IPS-18a (cell line): ENCODE measurements at regions not wholly inside any gene's neighbourhood (a gene's known extent, or its start where the extent isn't known, plus 50 kb on each side); places are given as distances from the start of the nearest gene placed in this dataset.

ENCODE experiments used
- H3K27ac ChIP-seq: one replicate; pipeline ENCODE4 v1.5.1; 2013; ENCODE audit warnings: low read length
- H3K27me3 ChIP-seq: one replicate; pipeline ENCODE4 v1.6.1; 2013; ENCODE audit warnings: mild to moderate bottlenecking, low read length; ENCODE audit not compliant: control insufficient read depth, insufficient read depth
- H3K36me3 ChIP-seq: one replicate; pipeline ENCODE4 v1.6.1; 2013; ENCODE audit warnings: low read depth, low read length; ENCODE audit not compliant: control insufficient read depth
- H3K4me1 ChIP-seq: one replicate; pipeline ENCODE4 v1.6.1; 2013; ENCODE audit warnings: low read depth, low read length; ENCODE audit not compliant: control insufficient read depth
- H3K4me3 ChIP-seq: one replicate; pipeline ENCODE4 v1.5.1; 2013; ENCODE audit warnings: low read length
- H3K9ac ChIP-seq: one replicate; pipeline ENCODE4 v1.6.1; 2013; ENCODE audit warnings: mild to moderate bottlenecking, low read length, moderate library complexity
- H3K9me3 ChIP-seq: one replicate; pipeline ENCODE4 v1.6.1; 2013; ENCODE audit warnings: low read depth, low read length; ENCODE audit not compliant: control insufficient read depth

DNA sequence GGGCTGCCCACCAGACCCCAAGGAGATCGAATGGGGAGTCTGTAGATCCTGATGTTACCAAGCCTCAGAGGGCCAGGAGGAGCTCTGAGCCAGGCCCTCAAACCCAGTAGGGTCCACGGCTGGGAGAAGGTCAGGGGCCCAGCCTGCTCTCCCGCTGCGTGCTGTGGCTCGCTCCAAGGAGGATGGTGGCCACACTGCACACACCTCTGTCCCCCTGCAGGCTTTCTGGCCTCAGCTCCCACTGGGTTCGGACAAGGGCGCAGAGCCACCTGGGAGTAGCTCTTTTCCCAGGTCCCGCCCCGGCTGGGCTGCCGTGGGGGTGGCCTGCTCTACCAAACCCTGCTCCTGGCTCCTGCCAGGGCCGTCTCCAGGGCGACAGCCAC, 175.8 kb downstream of the ZNF248 start:
- H3K9ac ChIP-seq = no peak overlapping the region
- no peaks in the 10 kb centered on the region for H3K9me3 ChIP-seq
- no peaks in the 10 kb centered on the region for H3K36me3 ChIP-seq
- H3K27ac ChIP-seq = no peak overlapping the region
- no peak overlapping the region for H3K4me3 ChIP-seq
- H3K4me1 ChIP-seq = peaks cover 16% of the 10 kb centered on the region
- H3K27me3 ChIP-seq = no peaks in the 10 kb centered on the region

DNA sequence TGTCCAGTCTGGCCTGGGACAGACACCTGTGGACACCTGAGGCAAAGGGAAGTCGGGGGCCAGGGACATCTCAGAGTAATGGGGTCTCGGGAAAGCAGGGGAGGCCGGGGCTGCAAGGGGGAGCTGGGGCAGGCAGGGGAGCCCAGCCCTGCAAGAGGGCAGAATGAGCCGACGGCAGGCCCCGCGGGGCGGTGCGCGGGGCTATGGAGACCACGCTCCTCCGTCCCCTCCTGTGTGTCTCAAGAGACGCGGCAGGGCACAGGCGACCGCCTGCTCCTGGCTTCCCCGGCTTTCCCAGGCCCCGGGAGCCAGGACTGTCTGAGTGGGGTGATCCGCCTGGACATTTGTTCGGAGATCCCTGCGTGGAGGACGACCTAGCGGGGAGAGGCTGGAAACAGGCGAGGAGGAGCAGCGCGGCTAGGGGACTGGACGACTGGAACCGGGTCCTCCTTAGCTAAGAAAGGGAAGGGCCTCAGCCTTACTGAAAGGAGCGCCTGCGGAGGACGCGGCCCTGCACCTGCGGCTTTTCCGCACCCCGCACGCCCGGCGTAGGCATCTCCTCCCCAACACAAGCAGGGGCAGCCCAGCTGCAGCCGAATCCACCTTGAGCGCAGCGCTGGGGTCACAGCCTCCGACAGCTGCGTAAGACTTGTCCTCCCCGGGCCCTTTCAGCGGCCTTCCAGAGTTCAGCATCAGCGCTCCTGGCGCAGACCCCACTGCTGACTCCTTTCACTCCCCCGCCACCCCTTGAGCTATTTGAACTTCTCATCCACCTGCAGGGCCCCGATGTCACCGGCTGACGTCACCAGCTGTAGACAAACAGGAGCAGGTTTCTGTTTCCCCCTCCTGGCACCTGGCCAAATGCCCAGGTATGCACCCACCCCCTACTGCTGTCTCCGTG, 176.4 kb downstream of the ZNF248 start:
- no peaks in the 10 kb centered on the region for H3K27me3 ChIP-seq
- H3K9me3 ChIP-seq = no peaks in the 10 kb centered on the region
- H3K9ac ChIP-seq = no peak overlapping the region
- H3K4me3 ChIP-seq = no peak overlapping the region
- no peaks in the 10 kb centered on the region for H3K36me3 ChIP-seq
- peaks cover 22% of the 10 kb centered on the region for H3K4me1 ChIP-seq
- H3K27ac ChIP-seq = no peak overlapping the region

DNA sequence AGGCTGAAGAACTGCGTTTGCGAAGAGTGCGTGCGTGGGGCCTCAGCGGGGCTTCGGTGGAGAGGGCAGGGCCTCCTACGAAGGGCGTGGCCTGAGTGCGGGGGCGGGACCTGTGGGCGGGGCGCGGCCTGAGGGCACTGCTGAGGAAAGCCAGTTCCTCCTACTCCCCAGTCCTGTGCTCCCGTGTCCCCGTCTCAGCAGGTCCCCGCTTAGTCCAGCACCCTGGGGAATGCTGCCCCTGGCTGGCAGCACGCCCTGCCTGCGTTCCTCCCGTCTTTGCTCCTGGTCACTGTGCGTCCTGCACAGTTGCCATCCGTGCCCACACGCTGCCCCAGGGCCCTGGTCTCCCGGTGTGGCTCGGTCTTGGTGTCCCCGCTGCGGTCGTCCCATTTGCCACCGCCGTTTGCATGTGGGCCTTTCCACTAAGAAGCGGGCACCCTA, 177.1 kb downstream of the ZNF248 start:
- Histone ChIP-seq H3K27me3 (no peaks in the 10 kb centered on the region), H3K36me3 (no peaks in the 10 kb centered on the region), H3K9me3 (no peaks in the 10 kb centered on the region), H3K9ac (no peak overlapping the region), H3K4me1 (peaks cover 26% of the 10 kb centered on the region), H3K27ac (no peak overlapping the region), H3K4me3 (no peak overlapping the region)

DNA sequence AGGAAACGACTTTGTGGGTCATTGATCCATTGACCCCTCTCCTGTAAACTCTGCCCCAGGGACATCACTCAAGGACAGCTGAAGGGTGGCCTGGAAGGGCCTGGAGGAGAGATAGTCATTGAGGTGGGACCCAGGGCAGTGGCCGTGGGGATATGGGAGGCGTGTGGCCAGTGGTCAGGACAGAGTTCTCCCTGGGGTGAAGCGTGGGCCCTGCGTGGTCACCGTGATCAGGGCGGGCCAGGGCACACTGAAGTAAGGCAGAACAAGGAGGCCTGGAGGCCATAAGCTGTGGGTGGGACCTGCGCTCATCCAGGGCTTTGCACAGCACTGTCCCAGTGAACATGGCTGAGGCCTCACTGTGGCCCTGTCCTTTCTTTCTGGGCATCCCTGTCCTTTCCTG, 177.9 kb downstream of the ZNF248 start:
- H3K9me3 ChIP-seq = no peaks in the 10 kb centered on the region
- H3K36me3 ChIP-seq = no peaks in the 10 kb centered on the region

DNA sequence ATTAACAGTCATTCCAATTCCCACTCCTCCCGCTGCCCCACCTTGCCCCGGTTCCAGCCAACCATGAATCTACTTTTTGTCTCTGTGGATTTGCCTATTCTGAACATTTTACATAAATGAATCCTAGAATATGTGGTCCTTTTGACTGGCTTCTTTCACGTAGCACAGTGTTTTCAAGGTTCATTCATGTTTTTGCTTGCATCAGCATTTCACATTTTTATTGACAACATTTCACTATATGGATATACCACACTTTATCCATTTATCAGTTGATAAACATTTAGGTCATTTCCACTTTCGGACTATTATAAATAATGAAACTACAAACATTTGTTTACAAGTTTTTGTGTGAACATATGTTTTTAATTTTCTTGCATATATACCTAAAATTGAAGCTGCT, 182.0 kb downstream of the ZNF248 start:
- Histone ChIP-seq H3K9ac (no peak overlapping the region), H3K36me3 (no peaks in the 10 kb centered on the region), H3K9me3 (no peaks in the 10 kb centered on the region), H3K4me3 (no peak overlapping the region), H3K4me1 (peaks cover 26% of the 10 kb centered on the region), H3K27ac (no peak overlapping the region), H3K27me3 (no peaks in the 10 kb centered on the region)

More for the DNA sequence above, 177.9 kb downstream of the ZNF248 start:
- no peaks in the 10 kb centered on the region for H3K27me3 ChIP-seq
- H3K9ac ChIP-seq = no peak overlapping the region
- no peak overlapping the region for H3K27ac ChIP-seq
- H3K4me3 ChIP-seq = no peak overlapping the region
- H3K4me1 ChIP-seq = peaks cover 26% of the 10 kb centered on the region

DNA sequence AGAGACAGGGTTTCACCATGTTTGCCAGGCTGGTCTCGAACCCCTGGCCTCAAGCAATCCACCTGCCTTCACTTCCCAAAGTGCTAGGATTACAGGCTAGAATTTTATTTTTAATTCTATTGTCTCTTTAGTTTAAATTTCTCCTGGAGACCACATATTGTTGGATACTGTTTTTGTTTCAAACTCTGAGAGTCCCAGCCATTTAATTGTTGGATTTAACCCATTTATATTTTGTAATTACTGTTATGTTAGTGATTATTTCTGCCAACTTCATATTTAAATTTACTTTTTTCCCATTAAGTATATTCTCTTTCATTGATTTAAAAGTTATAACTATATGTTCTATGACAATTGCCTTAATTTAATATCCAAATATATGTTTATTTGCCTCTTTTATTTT, 185.6 kb downstream of the ZNF248 start:
- Histone ChIP-seq H3K9ac (no peak overlapping the region), H3K36me3 (no peaks in the 10 kb centered on the region), H3K27ac (no peak overlapping the region), H3K4me3 (no peak overlapping the region), H3K27me3 (no peaks in the 10 kb centered on the region), H3K9me3 (no peaks in the 10 kb centered on the region), H3K4me1 (peaks cover 13% of the 10 kb centered on the region)

DNA sequence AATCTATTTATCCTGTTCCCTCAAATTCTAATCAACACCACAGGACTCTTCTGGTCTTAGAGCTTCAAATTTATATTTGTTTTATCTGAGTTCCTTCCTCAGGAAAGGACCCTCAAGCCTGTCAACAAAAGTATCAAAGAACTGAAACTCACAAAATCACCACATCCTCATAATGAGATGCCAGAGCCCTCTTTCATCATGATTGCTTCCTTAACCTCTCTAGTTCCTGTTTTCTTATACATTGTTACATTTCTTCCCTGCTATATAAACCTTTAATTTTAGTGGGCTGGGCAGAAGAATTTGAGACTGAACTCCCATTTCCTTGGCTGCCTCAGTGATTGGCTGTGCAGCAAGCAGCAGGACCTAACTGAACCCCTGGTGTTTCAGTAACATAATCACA, 189.7 kb downstream of the ZNF248 start:
- no peak overlapping the region for H3K4me3 ChIP-seq

DNA sequence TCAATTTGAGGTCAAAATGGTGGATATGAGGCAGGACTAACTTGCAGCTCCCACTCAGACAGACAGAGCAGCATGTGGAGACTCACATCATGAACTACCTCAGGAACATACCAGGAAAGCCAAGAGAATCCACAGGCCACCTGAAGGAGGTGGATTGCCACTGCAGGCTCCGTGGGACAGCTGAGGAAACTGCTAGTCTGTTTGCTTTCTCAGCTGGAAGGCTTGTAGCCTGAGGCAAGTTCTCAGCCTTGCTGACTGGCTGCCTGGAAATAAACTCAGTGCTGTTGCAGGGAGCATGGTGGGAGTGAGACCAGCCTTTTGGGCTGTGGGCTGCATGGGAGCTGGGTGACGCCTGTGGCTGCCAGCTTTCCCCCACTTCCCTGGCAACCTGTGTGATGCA, 202.9 kb downstream of the ZNF248 start:
- H3K9ac ChIP-seq = no peak overlapping the region
- H3K36me3 ChIP-seq = no peaks in the 10 kb centered on the region
- H3K9me3 ChIP-seq = peaks cover 8% of the 10 kb centered on the region

More for the DNA sequence above, 189.7 kb downstream of the ZNF248 start:
- Histone ChIP-seq H3K4me1 (no peaks in the 10 kb centered on the region), H3K27ac (no peak overlapping the region), H3K9ac (no peak overlapping the region), H3K36me3 (no peaks in the 10 kb centered on the region), H3K9me3 (no peaks in the 10 kb centered on the region), H3K27me3 (no peaks in the 10 kb centered on the region)

DNA sequence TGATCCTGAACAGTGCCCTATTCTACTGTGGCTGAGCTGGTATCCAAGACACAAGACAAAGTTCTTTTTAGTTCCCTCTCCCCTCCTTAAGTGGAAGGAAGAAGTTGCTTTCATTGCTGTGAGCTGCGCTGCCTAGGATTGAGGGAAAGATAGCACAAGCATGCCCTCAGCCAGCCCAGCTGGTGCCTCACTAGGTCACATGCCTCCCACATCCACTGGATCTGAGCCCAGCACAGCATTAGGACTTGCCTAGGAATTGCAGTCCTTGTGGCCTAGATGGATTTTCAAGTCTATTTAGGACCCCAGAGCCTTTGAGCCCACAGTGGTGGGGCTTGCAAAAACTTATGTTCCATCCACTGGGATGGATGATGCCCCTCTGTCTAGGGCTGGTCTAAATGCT, 214.2 kb downstream of the ZNF248 start:
- H3K27me3 ChIP-seq = no peaks in the 10 kb centered on the region
- H3K9me3 ChIP-seq = no peaks in the 10 kb centered on the region
- no peak overlapping the region for H3K27ac ChIP-seq
- no peak overlapping the region for H3K9ac ChIP-seq
- no peaks in the 10 kb centered on the region for H3K36me3 ChIP-seq
- H3K4me3 ChIP-seq = no peak overlapping the region
- H3K4me1 ChIP-seq = no peaks in the 10 kb centered on the region

More for the DNA sequence above, 202.9 kb downstream of the ZNF248 start:
- peaks cover 3% of the 10 kb centered on the region for H3K4me1 ChIP-seq
- no peaks in the 10 kb centered on the region for H3K27me3 ChIP-seq
- no peak overlapping the region for H3K4me3 ChIP-seq
- no peak overlapping the region for H3K27ac ChIP-seq

DNA sequence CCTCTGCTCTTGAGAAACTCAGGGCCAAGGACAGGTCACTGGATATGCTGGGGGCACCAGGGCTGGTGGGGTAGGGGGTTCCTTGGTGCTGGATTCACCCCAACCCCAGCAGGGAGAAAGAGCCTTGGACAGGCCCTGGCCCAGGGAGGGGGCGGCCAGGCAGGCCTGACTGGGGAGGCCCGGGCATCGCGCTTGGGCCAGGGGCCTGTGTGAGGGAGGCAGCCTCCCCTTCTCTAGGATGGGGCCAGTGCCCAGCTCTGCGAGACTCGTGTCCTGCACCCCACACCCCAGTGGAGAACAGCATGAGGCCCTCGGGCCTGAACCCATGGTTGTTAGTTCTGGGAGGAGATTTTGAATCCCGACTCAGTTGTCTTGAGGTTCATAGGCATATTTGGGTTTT, 217.1 kb downstream of the ZNF248 start:
- Histone ChIP-seq H3K4me1 (no peaks in the 10 kb centered on the region), H3K9me3 (no peaks in the 10 kb centered on the region), H3K9ac (no peak overlapping the region), H3K36me3 (no peaks in the 10 kb centered on the region), H3K4me3 (no peak overlapping the region), H3K27me3 (no peaks in the 10 kb centered on the region), H3K27ac (no peak overlapping the region)

DNA sequence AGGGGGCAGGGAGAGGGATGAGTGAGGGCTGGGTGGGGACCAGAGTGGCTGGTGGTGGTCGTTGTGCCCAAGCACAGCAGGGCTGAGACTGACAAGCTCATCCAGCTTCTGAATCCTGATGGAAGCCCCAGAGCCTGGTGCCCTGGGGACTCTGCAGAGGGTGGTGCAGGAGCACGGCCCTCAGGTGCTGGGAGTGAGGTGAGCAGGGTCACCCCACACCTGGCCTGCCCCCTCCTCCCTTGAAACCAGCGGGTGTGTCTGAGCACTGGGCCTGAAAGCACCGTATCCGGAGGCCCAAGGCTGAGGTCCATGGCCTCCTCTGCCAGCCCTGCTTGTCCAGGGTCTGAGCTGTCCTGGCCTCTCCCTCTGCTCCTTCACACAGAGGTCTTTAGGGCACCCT, 218.2 kb downstream of the ZNF248 start:
- H3K9ac ChIP-seq = no peak overlapping the region
- H3K36me3 ChIP-seq = no peaks in the 10 kb centered on the region
- no peak overlapping the region for H3K4me3 ChIP-seq

DNA sequence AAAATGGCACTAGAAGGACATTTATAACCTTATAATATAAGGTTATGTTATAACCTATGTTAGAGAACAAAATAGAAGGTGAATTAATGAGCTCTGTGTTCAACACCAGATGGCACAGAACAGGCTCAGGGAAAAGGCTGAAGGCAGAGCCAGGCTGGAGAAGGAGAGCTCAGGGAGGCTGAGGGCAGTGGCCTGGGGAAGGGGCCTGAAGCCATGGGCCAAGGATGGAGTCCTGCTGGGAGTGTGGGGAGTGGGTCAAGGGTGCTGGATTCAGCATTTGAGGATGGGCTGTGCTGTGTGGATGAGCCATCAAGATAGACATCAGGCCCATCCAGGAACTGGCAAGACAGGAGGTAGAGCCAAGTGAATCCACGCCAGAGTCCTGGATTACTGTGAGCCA, 218.8 kb downstream of the ZNF248 start:
- H3K36me3 ChIP-seq = no peaks in the 10 kb centered on the region
- no peak overlapping the region for H3K9ac ChIP-seq
- H3K27ac ChIP-seq = no peak overlapping the region
- no peaks in the 10 kb centered on the region for H3K27me3 ChIP-seq
- H3K4me3 ChIP-seq = no peak overlapping the region
- H3K9me3 ChIP-seq = peaks cover 5% of the 10 kb centered on the region
- no peaks in the 10 kb centered on the region for H3K4me1 ChIP-seq

More for the DNA sequence above, 218.2 kb downstream of the ZNF248 start:
- Histone ChIP-seq H3K4me1 (no peaks in the 10 kb centered on the region), H3K27ac (no peak overlapping the region), H3K9me3 (peaks cover 2% of the 10 kb centered on the region), H3K27me3 (no peaks in the 10 kb centered on the region)
